HL-60/S4 (cell line): ENCODE measurements at regions not wholly inside any gene's neighbourhood (a gene's known extent, or its start where the extent isn't known, plus 50 kb on each side); places are given as distances from the start of the nearest gene placed in this dataset.

Experiments
- in situ Hi-C: fragments of 300-500 bp; cut with MboI; formaldehyde crosslinking; loops from 2 replicates; pipeline ENCODE4 v1.14.3; 2022; ENCODE audit warnings: low sequenced_read_pairs

DNA sequence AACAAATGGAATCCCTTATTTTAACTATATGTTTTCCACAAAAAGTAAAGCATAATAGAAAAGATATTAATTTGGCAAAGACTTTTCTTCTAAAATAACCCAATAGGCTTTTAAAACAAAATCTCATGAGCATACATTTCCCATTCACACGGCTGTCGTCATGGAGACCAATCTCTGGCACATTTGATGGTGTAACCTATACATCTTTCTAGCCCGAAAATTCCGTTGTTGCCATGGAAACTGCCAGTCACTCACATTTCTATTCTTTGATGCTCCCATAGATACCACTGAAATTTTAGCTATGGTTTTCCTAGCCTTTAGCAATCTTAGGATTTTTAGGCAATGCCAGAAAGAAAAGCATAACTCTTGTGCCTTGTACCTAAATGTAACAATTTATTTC is 262.9 kb upstream of the TRPM3 start:
- in situ Hi-C loops = no loop called here

DNA sequence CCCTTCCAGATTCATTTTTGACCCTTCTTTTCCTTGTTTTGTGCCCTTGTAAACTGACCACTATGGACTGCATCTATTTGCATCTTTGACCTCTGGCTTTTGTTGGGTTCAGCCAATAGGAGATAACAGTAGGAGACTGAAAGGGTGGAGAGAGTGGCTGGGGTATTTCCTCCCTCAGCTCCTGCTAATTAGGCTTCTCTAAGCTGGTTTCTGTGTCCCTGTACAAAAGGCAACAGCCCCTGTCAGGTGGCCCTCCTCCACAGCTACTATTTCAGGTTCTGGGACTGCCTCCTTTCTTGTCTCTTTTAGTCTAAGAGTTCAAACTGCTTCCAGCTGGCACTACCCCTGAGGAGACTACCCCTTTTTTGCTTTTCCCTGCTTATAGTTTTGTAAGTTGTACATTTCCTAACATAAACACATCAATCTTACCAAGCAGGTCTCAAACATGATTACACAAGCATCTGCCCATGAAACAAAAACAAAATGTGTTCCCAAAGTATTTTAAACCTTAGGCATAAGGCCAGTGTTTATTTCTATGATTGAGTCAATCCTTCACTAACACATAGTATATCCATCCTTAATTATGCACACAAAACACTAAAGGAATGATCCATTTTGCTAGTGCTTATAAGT is 262.0 kb upstream of the TRPM3 start:
- in situ Hi-C loops = no loop called here

DNA sequence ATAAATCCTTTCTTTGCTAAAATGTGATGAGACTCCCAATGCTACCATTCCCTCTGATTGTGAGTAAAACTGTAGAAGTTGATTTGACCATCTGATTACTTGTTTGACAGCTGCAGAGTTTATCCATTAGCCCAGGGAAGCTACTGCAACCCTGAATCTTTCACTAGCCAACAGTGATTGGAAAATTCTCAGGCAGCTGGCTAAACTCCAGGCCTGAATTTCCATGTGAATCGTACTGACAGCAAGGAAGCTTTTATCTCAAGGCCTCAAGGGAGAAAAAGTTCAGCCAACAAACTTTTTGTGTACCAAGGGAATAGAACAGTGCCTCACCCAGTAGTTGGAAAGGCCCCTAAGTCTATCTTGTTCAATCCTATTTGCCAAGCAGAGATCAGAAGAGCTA is 246.7 kb upstream of the TRPM3 start:
- in situ Hi-C loops = no loop called here

DNA sequence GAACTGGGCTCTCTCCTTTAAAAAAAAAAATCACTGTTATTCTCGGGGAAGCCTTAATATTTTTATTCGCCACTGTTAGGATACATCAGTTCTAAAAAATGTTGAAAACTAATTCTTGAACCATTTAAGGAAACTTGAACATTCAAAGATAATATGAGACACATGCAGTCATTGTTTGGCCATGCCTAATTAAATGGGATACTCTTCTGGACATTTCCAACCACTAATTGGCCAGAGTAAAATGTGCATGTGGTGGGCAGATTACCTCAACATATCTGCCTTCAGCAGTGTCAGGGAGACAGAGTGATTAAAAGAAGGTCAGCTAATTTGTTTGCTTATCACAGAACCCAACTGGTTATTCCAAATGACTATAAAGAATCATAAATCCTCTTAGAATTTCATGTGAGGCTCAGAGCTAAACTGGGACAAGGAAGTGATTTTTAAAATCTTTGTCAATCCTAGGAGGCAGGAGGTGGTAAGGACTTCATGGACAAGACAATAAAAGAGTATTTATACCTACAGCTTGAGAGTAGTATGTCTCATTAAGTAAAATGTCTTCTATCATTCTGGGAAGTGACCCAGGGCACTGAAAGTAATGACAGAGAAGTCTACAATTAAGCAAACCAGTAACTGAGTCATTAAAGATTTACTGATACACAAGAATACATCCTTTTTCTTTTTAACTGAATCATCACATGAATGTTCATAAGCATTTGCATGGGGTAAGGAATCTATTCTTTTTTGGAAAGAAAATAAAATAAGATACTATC is 242.9 kb upstream of the TRPM3 start:
- in situ Hi-C loops = no loop called here

DNA sequence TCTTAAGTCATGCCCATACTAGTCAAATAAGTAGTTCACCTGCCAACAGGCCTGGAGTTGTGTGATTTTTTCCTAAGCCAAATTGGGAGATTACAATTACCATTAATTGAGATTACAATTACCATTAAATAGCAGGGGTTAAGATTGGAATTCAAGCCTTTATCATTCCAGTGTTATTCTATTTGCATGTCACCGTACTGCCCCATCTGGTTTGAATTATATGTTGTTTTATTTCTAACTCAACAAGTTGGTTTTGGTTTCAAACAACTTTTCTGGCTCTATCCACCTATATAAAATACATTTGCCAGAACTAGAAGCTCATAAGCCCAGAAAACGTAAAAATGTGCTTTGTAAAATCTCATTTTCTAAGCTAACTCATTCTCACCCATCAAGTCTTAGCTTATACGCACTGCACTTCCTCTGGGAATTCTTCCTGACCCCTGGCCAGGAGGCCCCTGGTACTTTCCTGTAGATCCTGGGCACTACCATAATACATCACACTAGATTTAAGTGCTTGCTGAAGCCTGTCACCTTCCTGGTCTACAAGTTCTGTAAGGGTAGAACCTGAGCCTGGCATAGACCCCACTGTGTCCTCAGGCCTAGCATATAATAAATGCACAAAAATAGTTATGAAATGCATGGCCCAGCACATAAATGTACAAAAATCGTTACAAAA is 242.0 kb upstream of the TRPM3 start:
- in situ Hi-C loops = no loop called here

DNA sequence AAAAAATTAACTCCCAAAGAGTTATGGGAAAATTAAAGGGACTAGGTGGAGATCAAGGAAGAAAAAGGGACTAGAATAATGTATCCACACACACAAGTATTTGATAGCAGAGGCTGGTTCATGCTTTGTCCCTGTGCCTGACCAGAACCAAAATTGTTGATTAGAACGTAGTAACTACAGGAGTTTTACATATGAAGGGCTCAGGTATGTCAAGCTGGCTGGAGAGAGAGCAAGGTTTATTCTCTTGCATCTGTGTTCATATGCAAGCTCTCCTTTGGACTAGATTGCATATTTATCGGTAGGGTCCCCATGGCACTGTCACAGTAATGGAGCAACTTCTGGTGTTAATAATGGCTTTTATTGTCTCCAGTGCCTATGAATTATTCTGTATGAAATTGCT is 239.9 kb upstream of the TRPM3 start:
- in situ Hi-C loops = no loop called here

DNA sequence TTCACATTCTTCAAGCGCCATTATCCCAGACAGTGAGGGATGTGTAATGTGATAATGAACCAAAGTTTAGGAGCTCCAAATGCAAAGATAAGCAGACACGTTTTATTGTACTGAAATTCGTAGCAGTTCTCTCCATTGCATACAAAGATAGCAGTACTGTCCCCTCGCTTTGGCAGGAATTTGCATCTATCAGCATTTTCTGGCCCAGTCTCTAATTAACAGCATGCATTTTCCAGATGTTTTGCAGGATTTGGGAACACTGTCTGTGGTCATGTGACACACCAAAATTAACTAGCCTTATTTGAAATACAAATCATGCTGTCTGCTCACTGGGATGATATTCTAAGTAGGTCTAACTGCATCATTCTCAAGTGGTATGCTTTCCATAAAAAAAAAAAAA is 235.9 kb upstream of the TRPM3 start:
- in situ Hi-C loops = no loop called here

DNA sequence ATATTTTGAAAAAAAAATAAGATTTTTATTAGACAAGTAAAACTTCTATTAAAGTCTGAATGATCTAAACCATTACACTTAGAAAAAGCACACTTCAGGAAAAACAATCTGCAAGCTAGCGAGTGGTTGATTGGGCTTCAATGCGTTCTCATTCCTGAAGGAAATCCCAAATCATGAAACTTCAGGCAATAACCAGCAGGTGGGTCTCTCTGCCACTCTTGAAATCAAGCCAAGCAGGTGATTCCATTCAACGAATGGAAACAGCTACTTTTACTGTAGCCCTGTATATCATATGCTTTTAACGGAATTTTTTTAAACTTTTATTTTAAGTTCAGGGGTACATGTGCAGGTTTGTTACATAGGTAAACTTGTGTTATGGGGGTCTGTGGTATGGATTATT is 234.5 kb upstream of the TRPM3 start:
- in situ Hi-C loops = no loop called here

DNA sequence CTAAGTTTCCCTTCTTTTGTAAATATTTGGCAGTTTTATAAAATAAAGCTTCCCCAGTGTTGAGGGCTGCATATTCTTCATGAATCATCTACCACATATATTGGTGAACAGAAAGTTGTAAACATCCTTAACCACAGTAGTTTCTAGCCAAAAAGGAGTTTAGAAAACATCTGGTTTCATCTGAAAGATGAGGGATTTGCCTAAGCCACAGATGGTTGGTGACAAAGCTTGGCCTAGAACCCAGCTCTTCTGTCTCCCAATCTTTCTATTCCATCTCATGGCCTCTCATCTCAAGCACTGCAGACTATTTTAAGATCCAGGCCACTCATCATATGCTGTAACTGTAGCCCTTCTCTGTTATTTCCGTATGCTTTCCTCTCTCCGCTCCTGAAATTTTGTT is 232.3 kb upstream of the TRPM3 start:
- in situ Hi-C loops = no loop called here

DNA sequence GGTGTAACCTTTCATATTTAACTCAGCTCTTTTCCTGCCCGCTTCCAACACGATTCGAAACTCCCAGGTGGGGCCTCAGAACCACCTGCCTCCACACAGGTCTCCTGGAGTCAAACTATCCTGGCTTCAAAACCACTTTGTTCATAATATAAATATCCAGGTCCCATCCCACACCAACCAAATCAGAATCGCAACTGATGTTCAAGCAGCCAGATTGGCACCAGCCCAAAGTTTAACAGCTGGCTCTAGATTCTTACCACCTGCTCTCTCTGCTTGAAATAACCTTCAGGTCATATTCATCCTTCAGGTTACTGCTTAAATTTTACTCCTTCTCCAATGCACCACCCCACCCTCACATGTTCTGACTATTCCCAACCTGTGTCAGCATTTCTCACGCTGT is 231.4 kb upstream of the TRPM3 start:
- in situ Hi-C loops = no loop called here

DNA sequence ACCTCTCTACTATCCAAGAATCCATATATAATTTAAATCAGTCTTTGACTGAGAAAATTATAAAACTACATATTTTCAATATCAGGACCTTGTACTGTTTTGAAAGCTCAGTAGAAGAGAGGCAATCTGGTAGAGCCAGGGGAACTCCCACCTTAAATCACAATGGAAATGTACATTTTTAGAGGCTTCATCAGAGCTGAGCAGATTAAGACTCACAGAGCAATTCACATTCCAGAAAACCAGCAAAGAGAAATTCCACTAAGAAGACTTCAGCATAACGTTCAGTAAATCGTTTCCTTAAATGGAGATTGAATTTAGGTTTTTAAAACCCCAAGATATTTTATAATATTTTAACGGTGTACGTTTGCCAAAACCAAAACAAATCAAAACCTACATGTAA is 227.8 kb upstream of the TRPM3 start:
- in situ Hi-C loops = no loop called here

DNA sequence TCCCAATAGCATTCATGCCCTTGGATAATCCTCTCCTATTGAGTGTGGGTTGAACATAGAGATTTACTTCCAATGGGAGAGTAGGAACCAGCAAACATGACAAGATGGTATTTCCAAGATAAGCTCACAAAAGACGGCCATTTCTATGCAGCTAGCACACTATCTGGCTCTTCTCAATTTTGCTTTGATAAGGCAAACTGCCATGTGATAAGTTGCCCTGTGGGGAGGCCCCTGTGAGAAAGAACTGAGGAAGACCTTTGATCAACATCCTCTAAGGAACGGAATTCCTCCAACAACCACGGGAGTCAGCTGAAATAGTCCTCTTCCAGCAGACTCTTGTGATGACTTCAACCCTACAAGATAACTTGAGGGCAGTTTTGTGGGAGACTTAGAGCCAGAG is 211.9 kb upstream of the TRPM3 start:
- in situ Hi-C loops = no loop called here

DNA sequence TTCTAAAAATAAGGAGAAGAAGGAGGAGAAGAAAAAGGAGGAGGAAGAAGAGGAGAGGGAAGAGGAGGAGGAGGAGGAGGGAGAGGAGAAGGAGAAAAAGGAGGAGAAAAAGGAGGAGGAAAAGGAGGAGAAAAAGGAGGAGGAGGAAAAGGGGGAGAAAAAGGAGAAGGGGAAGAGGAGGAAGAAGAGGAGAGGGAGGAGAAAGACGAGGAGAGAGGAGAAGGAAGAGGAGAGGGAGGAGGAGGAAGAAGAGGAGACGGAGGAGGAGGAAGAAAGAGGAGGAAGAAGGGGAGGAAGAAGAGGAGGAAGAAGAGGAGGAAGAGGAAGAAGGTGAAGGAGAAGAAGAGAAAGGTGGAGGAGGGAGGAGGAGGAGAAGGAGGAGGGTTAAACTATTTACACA is 210.2 kb upstream of the TRPM3 start:
- in situ Hi-C loops = no loop called here

DNA sequence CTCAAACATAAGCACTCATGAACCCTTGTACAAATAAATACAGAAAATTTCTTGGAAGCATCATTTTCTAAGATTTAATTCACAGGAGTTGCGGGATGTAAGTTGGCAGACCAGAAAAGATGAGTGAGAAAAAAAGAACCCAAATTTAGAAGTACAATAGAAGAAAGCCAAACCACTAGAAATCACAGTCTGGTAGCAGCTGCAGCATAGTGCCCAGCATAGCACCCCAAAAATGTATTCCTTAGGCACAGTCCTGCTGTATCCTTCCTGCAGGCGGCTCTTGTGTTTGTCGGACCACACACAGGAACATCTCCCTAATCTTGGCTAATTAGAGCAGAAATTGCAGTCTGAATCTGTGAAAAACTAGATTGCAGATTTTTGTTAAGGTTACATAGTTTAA is 208.5 kb upstream of the TRPM3 start:
- in situ Hi-C loops = no loop called here

DNA sequence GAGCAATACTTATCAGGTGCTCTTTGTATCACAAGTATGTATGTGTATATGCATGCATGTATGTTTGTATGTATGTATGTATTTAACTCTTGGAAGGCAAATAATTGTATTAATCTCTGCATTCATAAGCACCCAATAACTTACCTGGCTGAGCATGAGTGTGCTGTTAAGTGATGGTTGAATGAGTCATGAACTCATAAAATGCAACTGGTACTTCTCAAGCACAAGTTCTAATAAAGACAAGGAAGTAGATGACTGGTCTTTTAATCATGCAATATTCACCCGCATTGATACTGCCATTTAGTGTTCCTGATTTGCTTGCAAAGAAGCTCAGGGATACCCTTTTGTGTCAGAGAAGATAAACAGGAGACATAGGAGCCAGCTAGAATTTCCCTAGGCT is 204.9 kb upstream of the TRPM3 start:
- in situ Hi-C loops = no loop called here

DNA sequence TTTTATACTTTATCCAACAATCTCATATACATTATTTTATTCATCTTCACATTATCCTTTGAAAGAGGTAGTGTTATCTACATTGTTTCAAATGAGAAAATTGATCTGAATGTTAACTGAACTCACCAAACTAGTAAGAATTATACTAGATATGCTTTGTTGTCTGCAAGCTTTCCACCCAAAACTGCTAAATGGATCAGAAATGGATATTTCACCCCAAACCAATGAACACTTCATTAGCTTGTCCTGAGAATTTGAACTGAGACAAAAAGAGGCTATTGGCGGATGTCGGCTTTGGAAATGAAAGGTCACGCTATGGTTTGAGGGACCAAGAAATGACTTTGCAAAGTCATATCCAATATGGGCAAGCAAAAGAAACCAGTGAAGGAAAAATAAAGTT is 201.9 kb upstream of the TRPM3 start:
- in situ Hi-C loops = no loop called here

DNA sequence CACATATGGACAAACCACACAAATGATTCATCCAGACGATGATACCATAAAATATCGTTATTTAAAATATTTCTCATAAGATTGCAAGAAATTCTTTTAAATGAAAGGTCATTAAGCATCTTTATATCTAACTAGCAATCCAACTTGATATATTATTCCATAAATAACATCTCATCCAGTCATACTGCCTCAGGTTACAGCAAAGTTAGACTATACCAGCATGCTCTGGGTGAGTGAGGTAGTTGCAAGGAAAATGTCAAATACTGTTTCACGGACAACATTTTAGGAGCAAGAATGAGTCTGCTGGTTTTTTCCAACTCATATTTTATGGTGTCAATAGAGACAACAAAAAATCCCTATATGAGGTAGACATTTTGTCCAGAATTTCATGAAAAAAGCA is 200.9 kb upstream of the TRPM3 start:
- in situ Hi-C loops = no loop called here

DNA sequence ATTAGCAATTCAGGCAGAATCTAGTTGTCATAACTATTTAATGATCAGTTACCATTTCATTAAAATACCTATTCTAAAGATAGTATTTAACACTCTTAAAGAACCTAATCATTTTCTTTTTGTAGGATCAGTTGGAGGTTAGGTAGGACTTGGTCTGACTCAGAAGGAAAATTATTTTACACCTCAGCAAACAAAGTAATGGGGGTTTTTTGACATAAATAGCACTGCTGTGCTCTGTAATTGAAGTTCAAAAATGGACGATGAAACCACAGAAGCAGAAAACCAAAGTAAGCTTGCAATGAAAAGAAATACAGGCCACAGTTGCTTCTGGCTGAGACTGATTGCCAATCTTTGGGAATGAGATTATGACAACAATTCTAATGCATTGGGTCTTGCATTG is 187.0 kb upstream of the TRPM3 start:
- in situ Hi-C loops = no loop called here

DNA sequence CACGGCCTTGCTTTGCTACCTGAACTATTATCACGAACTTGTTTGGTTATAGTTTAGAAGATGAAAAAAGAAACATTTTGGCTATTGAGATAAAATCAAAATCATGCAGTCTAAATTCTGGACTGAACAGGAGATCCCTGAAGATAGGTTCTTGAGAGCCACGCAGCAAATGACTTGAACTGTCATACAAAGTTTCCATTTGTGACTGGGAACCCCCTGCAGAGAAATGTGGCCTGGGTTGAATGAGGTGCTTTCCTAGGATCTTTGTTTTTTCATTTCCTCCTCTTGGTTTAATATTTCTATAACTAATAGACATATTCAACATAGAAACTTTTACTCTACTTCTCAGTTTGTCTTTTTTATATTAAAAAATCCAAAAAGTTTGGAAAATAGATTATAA is 184.7 kb upstream of the TRPM3 start:
- in situ Hi-C loops = no loop called here

DNA sequence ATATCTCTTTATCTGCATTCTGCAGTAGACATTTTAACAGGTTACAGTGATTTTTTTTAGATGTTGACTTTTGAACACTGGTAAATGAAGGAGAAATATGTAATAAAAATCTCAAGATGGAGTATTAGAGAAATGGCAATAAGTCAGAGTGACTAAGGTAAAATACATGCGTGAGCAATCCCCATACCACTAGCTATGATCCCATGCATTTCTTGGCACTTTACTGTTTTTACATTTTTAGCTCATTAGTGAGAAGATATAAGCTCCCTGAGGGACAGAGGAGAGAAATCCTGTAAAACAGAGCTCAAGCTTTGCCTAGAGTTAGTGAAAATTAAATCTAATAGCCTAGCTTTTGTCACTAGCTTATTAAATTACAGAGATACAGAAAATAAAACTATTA is 181.9 kb upstream of the TRPM3 start:
- in situ Hi-C loops = no loop called here

DNA sequence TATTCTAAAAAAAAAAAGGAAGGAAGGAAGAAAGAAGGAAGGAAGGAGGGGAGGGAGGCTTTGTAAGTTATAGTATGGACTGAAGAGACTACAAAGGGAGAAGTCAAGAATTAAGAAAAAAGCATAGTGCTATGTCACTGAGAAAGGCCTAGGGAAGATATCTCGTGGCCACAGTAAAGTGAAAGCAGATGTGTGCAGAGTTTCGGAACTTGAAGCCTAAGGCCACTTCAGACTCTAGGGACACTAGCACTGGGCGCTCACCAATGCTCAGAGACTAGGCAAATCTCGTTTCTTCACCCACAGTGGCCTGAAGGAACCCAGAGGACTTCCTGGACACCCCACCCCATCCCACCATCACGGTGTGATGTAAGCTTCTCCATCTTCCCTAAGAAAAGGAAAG is 181.4 kb upstream of the TRPM3 start:
- in situ Hi-C loops = no loop called here

DNA sequence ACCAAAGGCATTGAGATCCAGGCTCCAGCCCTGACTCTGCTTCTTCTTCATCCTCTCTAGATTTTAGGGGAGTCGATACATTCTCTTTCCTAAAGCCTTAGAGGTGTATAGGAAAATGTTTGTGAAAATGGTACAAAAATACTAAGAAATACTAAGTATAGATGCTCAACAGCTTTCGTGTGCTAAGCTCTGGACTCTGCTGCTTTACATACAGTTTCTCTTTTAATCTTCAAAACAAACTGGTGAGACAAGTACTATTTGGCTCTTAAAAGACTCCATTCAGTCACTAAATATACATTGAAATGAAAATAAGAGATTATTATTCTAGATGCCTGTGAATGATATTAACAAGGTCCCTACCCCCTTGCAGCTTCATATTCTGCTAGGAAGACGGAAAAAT is 174.5 kb upstream of the TRPM3 start:
- in situ Hi-C loops = no loop called here
